ENCODE measurements at regions not wholly inside any gene's neighbourhood (a gene's known extent, or its start where the extent isn't known, plus 50 kb on each side); places are given as distances from the start of the nearest gene placed in this dataset.

- no peak overlapping the region for H3K4me3 ChIP-seq (ENCODE audit: insufficient read depth, low read depth, low read length)
- DNase-seq = no peak
These were observed 111.8 kb downstream of the EDN3 start for GRCh38 chr20:59412181-59412580.

GRCh38 chr20:59412875-59413284 is 112.5 kb downstream of the EDN3 start:
- DNase-seq = peak; percentile 71
- H3K4me3 ChIP-seq (ENCODE audit: insufficient read depth, low read depth, low read length) = no peak overlapping the region
- no peaks in the 10 kb centered on the region for H3K36me3 ChIP-seq (replicated peaks; ENCODE audit: control insufficient read depth, insufficient read depth, low read length)
- no peaks in the 10 kb centered on the region for H3K27me3 ChIP-seq (ENCODE audit: control insufficient read depth, insufficient read depth, low read length)

More at GRCh38 chr20:59412181-59412580, 111.8 kb downstream of the EDN3 start:
- Histone ChIP-seq H3K36me3 (replicated peaks; ENCODE audit: control insufficient read depth, insufficient read depth, low read length) (no peaks in the 10 kb centered on the region), H3K27me3 (ENCODE audit: control insufficient read depth, insufficient read depth, low read length) (no peaks in the 10 kb centered on the region)

- no peak overlapping the region for H3K4me3 ChIP-seq (ENCODE audit: insufficient read depth, low read depth, low read length)
- no peaks in the 10 kb centered on the region for H3K36me3 ChIP-seq (replicated peaks; ENCODE audit: control insufficient read depth, insufficient read depth, low read length)
- no peak for DNase-seq
- no peaks in the 10 kb centered on the region for H3K27me3 ChIP-seq (ENCODE audit: control insufficient read depth, insufficient read depth, low read length)
These were observed 113.0 kb downstream of the EDN3 start for GRCh38 chr20:59413326-59413865.

- DNase-seq = no peak
- Histone ChIP-seq H3K4me3 (ENCODE audit: insufficient read depth, low read depth, low read length) (no peak overlapping the region), H3K27me3 (ENCODE audit: control insufficient read depth, insufficient read depth, low read length) (no peaks in the 10 kb centered on the region), H3K36me3 (replicated peaks; ENCODE audit: control insufficient read depth, insufficient read depth, low read length) (no peaks in the 10 kb centered on the region)
These were observed 114.7 kb downstream of the EDN3 start for GRCh38 chr20:59414936-59415623.

GRCh38 chr20:59416916-59417315 is 116.5 kb downstream of the EDN3 start:
- DNase-seq = no peak
- Histone ChIP-seq H3K4me3 (ENCODE audit: insufficient read depth, low read depth, low read length) (no peak overlapping the region), H3K36me3 (replicated peaks; ENCODE audit: control insufficient read depth, insufficient read depth, low read length) (no peaks in the 10 kb centered on the region), H3K27me3 (ENCODE audit: control insufficient read depth, insufficient read depth, low read length) (no peaks in the 10 kb centered on the region)

GRCh38 chr20:59421089-59421488 is 120.7 kb downstream of the EDN3 start:
- Histone ChIP-seq H3K27me3 (ENCODE audit: control insufficient read depth, insufficient read depth, low read length) (no peaks in the 10 kb centered on the region), H3K36me3 (replicated peaks; ENCODE audit: control insufficient read depth, insufficient read depth, low read length) (no peaks in the 10 kb centered on the region), H3K4me3 (ENCODE audit: insufficient read depth, low read depth, low read length) (no peak overlapping the region)
- DNase-seq = no peak

- Histone ChIP-seq H3K27me3 (ENCODE audit: control insufficient read depth, insufficient read depth, low read length) (no peaks in the 10 kb centered on the region), H3K4me3 (ENCODE audit: insufficient read depth, low read depth, low read length) (no peak overlapping the region), H3K36me3 (replicated peaks; ENCODE audit: control insufficient read depth, insufficient read depth, low read length) (no peaks in the 10 kb centered on the region)
- DNase-seq = no peak
These were observed 121.7 kb downstream of the EDN3 start for GRCh38 chr20:59421920-59422637.

GRCh38 chr20:59422872-59423544 is 122.6 kb downstream of the EDN3 start:
- H3K36me3 ChIP-seq (replicated peaks; ENCODE audit: control insufficient read depth, insufficient read depth, low read length) = no peaks in the 10 kb centered on the region
- no peak for DNase-seq
- no peak overlapping the region for H3K4me3 ChIP-seq (ENCODE audit: insufficient read depth, low read depth, low read length)
- H3K27me3 ChIP-seq (ENCODE audit: control insufficient read depth, insufficient read depth, low read length) = no peaks in the 10 kb centered on the region

GRCh38 chr20:59424976-59425375 is 124.6 kb downstream of the EDN3 start:
- H3K4me3 ChIP-seq (ENCODE audit: insufficient read depth, low read depth, low read length) = no peak overlapping the region
- no peaks in the 10 kb centered on the region for H3K36me3 ChIP-seq (replicated peaks; ENCODE audit: control insufficient read depth, insufficient read depth, low read length)
- DNase-seq = no peak
- no peaks in the 10 kb centered on the region for H3K27me3 ChIP-seq (ENCODE audit: control insufficient read depth, insufficient read depth, low read length)

GRCh38 chr20:59425572-59425971 is 125.2 kb downstream of the EDN3 start:
- Histone ChIP-seq H3K36me3 (replicated peaks; ENCODE audit: control insufficient read depth, insufficient read depth, low read length) (no peaks in the 10 kb centered on the region), H3K27me3 (ENCODE audit: control insufficient read depth, insufficient read depth, low read length) (no peaks in the 10 kb centered on the region), H3K4me3 (ENCODE audit: insufficient read depth, low read depth, low read length) (no peak overlapping the region)
- no peak for DNase-seq

- no peak for DNase-seq
- Histone ChIP-seq H3K36me3 (replicated peaks; ENCODE audit: control insufficient read depth, insufficient read depth, low read length) (no peaks in the 10 kb centered on the region), H3K27me3 (ENCODE audit: control insufficient read depth, insufficient read depth, low read length) (no peaks in the 10 kb centered on the region), H3K4me3 (ENCODE audit: insufficient read depth, low read depth, low read length) (no peak overlapping the region)
These were observed 127.6 kb downstream of the EDN3 start for GRCh38 chr20:59428006-59428405.

- no peaks in the 10 kb centered on the region for H3K27me3 ChIP-seq (ENCODE audit: control insufficient read depth, insufficient read depth, low read length)
- no peak for DNase-seq
- no peak overlapping the region for H3K4me3 ChIP-seq (ENCODE audit: insufficient read depth, low read depth, low read length)
- H3K36me3 ChIP-seq (replicated peaks; ENCODE audit: control insufficient read depth, insufficient read depth, low read length) = no peaks in the 10 kb centered on the region
These were observed 128.2 kb downstream of the EDN3 start for GRCh38 chr20:59428441-59429205.

- no peaks in the 10 kb centered on the region for H3K27me3 ChIP-seq (ENCODE audit: control insufficient read depth, insufficient read depth, low read length)
- H3K36me3 ChIP-seq (replicated peaks; ENCODE audit: control insufficient read depth, insufficient read depth, low read length) = no peaks in the 10 kb centered on the region
- no peak overlapping the region for H3K4me3 ChIP-seq (ENCODE audit: insufficient read depth, low read depth, low read length)
- no peak for DNase-seq
These were observed 129.0 kb downstream of the EDN3 start for GRCh38 chr20:59429396-59429795.

- Histone ChIP-seq H3K4me3 (ENCODE audit: insufficient read depth, low read depth, low read length) (no peak overlapping the region), H3K36me3 (replicated peaks; ENCODE audit: control insufficient read depth, insufficient read depth, low read length) (no peaks in the 10 kb centered on the region), H3K27me3 (ENCODE audit: control insufficient read depth, insufficient read depth, low read length) (no peaks in the 10 kb centered on the region)
- DNase-seq = no peak
These were observed 130.6 kb downstream of the EDN3 start for GRCh38 chr20:59431014-59431413.

Data from H7 (cell line).